ENCODE measurements at regions not wholly inside any gene's neighbourhood (a gene's known extent, or its start where the extent isn't known, plus 50 kb on each side); places are given as distances from the start of the nearest gene placed in this dataset.
"Not testable (repeated sequence)": the region's sequence is repeated elsewhere in the genome, so short reads cannot be mapped to it uniquely, and the experiment has no call there.

DNA sequence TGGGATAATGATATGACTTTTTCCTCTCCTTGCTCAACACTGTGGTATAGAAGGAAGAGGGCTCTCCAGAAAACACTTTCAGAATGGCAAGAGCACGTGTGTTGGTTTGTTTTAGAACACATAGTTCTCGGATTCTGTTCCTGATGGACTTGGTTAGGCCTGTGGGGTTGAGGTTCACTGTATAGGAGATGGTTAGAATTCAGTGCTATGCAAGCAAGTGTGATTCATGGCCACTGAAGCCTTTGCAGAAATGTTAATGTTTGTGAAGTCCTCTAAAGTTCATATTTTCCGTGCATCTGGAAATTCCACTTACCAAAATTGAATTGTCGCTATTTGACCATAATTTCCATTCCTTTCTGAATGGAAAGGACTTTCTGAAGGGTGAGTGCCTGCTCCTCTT lies 233.2 kb upstream of the DDHD1 start:
- DNase-seq = no peak

DNA sequence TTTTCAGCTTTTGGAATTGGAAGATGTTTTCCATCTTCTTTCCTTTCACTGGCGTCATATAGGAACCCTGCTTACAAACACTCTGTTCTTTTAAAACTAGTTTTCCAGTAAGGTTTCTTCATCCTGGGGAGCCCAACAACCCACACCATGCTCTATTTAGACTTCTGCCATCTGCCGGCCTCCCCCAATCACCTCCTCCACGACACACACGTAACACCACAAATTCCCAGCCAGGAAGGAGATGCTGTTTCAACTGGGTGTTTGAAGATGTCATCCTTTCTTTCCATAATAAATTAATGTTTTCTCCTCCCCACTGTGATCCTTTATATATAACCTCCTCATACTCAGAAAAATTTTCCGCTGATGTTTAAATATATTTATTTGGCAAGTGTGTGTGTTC lies 231.4 kb upstream of the DDHD1 start:
- no peak for DNase-seq

DNA sequence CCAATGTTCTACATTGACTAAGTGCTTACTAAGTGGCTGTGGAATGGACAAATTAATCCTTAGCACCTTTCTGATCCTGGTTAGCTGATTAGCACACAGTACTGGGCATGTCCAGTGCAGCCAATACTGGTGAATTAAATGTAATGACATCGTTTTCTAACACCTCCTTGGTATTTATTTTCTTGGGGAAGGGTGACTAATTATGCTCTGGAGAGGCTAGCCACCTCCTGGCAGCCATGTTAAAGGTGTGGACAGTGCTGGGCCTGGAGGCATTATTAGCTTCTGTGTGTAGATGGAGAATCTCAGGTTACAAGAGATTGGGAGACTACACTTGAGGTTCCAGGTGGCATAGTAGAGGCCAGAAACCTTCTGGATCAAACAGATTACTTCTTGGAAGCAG lies 230.9 kb upstream of the DDHD1 start:
- no peak for DNase-seq

DNA sequence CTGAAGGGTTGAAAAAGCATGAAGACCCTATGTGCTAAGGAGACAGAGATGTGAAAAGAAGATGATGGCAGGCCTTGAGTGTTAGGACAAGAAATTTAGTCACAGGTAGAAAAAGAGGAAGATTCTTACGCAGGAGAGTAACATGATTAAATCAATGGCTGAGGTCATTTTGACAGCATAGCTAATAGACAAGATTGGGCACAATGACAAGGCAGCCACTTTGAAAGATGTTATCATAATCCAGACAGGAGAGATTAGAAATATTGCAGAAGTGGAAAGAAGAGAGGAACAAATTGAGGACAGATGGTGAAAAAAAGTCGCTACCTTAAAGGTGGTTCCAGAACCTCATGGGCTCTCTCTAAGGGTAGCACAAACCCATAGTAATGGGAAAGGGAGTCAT lies 228.8 kb upstream of the DDHD1 start:
- no peak for DNase-seq

DNA sequence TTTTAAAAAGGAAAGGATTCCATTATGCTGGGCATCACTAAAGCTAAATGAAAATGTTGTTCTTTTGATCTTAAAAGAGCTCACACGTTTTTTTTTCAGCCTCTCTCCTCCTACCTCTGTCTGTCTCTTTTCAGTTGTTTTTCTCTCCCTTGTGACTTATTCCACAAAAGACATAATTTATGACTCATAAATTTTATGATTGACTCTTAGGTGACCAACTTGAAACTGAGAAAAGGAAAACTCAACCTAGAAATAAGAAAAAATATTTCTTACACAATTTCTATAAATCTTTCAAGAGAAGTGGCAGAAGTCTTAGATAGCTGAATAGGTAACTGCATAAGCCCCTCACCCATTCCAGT lies 227.7 kb upstream of the DDHD1 start:
- DNase-seq = no peak

DNA sequence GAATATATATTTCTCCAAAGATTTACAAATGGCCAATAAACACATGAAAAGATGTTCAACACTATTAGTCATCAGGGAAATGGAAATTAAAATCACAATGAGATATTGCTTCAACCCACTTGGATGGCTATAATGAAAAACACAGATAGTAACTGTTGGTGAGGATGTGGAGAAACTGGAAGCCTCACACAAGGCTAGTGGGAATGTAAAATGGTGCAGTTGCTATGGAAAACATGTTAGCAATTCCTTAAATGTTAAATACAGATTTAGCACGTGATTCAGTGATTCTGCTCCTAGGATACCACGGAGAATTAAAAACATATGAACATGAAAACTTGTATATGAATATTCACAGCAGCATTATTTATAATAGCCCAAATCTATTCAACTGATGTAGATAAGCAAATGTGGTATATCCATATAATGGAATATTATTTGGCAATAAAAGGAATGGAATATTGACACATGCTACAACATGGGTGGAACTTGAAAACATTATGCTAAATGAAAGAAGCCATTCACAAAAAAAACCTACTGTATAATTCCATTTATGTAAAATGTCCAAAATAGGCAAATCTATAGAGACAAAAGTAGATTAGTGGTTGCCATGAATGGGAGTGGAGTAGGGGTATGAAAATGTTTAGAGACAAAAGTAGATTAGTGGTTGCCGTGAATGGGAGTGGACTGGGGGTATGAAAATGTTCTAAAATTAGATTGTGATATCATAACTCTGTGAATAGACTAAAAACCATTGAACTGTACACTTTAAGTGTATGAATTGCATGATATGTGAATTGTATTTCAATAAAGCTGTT lies 227.1 kb upstream of the DDHD1 start:
- DNase-seq = no peak

DNA sequence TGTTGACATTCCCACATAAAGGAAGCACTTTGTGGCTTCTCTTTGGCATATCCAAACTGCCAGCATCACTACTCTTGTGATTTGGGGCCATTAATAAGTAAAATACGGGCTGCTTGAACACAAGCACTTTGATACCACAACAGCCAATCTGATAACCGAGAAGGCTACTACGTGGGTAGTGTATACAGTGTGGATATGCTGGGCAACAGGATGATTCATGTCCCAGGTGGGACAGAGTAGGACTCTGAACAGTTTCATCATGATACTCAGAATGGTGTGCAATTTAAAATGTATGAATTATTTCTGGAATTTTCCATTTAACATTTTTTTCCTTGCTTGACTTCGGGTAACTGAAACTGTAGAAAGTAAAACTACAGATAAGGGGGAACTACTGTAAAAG lies 225.0 kb upstream of the DDHD1 start:
- no peak for DNase-seq

DNA sequence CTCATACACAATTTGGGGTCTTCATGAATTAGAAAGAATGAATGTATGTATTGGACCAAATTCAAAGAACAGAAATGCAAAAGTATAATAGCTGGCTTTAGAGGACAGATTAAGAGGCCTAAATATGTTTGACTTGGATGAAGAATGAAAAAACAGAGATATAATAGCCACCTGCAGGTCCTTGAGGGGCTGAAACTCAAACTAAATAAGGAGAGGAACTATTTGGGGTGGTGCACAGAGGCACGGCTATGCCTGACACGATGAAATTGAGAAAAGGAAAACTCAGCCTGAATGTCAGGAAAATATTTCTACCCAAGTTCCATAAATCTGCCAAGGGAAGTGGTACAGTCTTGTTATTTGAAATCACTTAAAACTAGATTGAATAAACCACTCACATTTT lies 222.9 kb upstream of the DDHD1 start:
- no peak for DNase-seq

DNA sequence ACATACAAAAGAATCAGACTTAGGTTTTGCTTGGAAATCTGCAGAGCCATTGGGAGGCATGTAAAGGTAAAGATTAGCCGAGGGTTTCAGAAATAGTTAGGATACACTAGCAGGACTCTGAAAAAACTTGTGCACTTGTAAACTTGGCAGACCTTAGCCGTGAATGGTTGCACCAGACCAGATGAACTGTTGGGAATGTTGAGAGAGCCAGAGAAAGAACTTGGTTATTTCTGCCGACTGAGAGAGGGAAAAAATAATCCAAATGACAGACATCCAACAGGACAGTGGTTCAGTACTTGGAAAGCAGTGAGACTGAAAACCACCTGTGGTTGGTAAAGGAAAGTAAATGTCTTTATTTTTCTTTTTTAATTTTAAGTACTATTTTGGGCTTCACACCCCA lies 222.5 kb upstream of the DDHD1 start:
- no peak for DNase-seq

DNA sequence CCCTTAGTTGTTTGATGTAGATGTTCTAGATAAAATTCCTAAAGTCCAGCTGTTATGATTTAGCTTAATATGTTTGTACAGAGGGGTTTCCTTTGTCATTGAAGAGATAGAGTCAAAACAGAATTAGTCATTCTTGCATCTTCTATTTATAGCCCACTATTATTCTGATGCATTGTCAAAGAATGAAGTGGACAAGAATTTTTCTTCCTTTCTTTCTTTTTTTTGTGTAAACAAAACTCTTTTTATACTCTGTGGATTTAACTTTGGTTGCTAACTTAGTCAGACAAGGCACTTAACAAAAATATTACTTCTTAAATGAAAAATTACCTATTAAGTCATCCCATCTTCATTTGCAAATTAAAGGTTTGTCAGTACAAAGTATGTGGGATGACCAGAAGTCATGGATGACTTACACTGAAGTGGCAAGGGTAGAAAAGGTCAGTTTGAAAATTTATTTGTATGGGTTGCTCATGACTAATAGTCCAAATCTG lies 215.6 kb upstream of the DDHD1 start:
- no peak for DNase-seq

DNA sequence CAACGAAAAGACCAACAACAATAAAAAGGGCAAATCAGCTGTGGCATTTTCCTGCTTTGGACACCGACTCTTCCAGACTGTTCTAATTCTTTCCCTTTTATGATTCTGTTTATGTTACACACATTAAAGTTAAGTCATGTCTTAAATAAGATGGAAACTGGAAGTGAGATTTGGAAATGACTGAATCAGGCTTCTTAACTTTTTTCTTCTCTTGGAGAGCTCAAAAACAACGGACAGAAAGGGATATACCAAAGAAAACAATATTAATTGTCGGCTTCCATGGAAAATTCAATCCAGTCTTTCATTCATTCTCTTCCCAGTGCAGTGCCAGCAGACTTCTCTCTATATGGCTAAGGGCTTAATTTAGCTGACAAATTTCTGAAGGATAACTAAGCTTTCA lies 214.9 kb upstream of the DDHD1 start:
- DNase-seq = no peak

DNA sequence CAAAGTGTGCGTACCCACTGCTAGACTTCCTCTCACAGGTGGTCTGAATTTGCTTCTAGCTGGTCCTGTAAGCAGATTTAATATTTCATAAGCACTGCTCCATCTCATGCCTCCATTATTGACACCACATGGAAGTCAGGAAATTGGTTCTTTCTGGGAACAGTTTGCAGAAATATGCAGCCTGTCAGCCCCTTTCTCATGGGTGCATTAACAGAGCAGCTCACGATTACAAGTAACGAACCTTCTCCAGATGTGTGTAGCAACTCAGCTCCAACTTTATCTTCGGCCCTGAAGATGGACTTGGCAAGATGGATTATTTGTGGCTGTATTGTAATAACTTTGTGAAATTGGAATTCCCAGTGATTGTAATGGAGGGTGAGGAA lies 214.5 kb upstream of the DDHD1 start:
- DNase-seq = no peak

DNA sequence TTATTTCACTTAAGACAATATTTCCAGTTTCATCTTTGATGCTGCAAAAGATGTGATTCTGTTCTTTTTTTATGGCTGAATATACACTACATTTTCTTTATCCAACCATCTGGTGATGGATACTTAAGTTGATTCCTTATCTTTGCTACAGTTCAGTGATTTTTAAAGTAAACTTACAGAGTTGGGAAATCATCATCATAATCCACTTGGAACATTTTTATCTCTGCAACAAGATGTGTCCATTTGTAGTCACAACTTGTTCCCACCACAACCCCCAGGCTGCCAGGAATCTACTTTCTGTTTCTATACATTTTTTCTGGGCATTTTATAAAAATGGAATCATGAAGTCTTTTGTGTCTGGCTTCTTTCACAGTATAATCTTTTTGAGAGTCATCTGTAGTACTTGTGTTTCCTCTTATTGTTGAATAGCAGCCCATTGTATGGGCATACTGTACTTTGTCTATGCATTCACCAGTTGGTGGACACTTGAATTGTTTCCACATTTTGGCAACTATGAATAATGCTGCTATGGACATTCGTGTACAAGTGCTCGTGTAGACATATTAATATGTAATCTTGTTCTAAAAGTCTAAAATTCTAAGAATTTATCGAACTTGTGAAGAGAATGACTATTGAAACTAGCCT lies 212.5 kb upstream of the DDHD1 start:
- no peak for DNase-seq

DNA sequence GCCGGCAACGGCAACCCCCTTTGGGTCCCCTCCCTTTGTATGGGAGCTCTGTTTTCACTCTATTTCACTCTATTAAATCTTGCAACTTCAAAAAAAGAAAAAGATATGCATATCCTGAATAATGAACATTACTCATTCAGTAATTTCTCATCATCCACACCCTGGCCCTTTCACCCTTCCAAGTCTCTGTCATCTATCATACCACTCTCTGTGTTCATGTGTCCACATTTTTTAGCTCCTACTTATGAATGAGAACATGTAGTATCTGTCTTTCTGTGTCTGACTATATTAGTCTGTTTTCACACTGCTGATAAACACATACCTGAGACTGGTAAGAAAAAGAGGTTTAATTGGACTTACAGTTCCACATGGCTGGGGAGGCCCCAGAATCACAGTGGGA lies 209.8 kb upstream of the DDHD1 start:
- DNase-seq = not testable (repeated sequence)

DNA sequence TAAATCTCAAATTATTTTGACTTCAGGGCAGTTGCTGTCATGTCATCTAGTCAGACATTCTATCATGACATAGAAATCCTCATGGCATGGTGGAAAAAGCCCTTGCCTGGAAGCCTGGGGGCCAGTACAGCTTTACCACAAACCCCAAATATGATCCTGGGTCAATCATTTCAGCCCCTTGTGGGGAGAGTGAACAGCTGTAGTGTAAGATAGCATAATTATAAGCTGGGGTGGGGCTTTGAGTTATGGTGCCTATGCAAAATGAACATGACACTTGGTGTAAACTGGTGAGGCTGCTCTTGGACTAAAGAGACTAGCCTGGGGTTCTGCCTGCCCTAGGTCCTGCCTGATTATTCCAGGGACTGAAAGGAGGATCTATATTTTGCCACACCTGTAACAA lies 207.7 kb upstream of the DDHD1 start:
- no peak for DNase-seq

DNA sequence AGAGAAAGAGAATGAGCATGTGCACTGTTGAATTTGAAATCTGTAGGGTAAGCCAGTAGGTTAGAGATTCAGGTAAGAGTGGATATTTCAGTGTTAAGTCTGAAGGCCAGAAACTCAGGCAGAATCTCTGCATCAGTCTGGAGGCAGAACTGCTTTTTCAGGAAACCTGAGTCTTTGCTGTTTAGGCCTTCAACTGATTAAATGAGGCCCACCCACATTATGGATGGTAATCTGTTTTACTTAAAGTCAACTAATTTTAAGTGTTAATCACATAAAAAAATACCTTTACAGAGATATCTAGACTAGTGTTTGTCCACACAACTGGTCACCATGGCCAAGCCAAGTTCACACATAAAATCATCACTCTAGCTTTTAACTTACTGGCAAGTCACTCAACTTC lies 205.0 kb upstream of the DDHD1 start:
- no peak for DNase-seq

DNA sequence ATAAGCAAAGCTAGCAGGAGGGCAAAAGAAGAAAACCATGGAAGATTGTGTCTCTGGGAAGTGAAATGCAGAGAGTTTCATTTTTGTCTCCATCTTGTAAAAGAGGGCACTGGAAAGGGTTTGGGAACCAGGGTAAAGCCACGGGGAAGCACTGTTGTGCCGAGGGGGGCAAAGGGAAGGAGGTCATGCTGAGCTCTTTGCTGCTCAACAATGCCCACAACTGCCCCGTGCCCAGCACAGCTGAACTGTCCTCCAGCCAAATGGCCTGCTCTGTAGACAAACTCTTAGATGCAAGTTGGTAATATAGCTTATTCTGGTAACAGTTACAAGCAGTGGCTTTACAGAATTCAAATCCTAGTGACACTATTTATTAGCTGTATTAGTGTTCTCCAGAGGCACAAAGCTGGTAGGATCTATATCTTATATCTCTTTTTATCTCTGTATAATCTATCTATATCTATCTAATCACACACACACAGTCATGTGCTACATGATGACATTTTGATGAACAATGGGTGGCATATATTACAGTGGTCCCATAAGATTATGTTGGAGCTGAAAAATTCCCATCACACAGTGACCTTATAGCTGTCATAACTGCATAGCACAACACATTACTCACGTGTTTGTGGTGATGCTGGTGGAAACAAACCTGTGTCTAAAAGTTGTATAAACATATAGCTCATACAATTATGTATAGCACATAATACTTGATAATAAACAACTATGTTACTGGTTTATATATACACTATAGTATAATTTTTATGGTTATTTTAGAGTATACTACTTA lies 203.4 kb upstream of the DDHD1 start:
- DNase-seq = no peak

DNA sequence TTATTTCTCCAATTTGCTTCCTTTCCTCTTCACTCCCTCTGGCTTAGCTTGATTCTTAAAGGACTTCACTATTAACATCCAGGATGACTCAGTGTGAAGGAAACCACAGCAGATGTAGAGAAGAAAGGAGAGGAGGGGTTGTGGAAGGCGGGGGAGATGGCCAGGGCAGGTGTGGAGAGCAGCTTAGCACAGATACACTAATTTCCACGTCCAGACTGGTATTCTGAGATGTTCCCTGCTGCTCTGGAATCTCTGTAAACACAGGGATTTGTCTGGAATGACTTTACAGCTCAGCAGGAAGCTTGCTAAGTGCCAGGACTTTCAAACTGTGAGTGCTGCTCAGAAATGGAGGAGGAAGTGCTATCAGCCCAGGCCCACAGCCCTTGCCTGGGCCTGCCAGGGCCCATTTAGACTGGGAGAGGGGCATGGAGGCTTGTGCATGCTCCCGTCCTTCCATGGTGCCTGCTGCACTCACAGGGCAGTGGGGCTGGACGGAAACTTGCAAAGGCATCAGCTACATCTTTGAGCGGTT lies 202.5 kb upstream of the DDHD1 start:
- DNase-seq = peak; percentile 4 to 36

DNA sequence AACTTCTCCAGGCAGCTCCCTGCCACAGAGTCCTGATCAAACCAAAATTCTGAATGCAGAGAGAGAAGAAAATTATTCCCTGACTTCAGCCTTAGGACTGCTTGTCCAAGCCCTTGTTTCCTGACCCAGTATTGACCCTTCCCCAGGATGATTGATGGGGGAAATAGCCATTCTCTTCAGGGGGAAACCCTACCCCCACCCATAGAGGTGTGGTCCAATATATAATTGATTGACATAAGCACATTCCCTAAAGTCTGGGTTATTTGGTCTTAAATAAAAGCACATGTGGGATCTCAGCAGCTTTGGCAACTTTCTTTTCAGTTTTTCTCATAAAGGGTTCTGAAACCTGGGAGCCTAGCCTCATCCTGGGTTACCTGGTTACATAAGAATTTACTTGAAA lies 201.2 kb upstream of the DDHD1 start:
- no peak for DNase-seq

DNA sequence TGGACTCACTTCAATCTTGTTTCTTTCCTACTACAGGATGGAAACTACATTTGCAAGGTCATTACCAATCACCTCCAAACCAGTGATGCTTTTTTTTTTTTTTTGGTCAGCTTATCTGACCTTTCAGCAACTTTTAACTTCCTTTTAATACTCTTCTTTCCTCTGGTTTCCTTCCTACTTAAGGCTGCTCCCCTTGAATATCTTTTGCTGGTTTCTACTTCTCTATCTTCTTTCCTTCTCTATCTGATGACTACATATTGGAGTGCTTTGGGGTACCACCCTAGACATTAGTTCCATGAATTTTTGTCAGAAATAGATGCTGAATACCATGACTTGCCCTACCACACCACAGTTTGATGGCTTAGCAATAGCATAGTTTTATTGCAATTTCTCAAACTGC lies 197.7 kb upstream of the DDHD1 start:
- DNase-seq = no peak

DNA sequence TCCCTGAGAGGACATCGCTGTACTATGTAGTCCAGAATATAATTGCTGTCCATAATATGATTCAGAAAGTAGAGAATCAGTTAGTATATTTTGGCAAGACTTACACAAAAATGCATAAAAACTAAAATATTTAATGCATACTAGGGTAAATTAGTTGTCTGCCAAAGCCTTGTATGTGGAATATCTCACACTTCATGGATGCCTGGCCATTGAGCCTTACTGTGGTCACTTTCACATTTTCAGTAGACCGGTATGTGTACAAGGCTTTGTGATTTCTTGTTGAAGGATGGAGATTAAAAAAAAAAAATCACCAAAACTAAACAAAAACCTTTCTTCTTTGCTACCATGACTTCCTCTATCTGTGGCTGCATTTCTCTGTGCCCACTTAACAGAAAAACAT lies 197.3 kb upstream of the DDHD1 start:
- no peak for DNase-seq

DNA sequence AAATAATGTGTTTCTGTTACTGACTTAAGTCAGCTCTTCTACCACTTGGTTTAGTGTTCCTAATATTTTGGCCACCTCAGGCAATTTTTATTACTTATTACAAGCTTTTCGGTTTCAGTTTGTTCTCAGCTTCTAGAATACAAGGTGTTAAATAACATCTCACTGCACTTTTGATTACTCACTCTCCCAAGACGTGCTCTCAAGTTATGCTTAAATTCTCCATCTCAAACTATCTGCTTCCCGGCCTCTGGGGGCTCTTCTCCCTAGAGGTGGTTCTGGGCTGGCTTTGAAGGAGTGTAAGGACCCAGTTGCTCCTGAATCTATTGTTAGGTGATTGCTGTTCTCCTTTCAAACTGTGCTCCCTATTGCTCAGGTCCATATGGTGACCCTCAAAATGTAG lies 193.9 kb upstream of the DDHD1 start:
- no peak for DNase-seq

DNA sequence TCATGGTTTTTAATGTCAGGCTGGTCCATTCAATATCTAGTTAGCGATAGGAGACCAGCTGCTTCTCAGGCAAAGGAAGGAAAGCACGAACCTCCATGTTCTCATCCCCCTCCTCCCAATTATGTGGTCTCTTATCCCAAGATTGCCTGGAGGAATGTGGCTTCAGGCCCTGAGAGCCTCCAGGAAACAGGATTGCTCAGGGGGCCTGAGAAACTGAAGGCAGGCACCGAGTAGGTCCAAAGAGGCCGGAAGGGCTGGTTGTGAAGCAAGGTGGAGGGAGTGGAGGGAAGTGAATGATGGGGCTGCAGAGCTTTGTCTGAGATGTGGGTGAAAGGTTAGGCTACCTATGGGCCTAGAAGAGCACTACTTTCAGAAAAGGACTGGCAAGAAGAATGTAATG lies 188.2 kb upstream of the DDHD1 start:
- DNase-seq = no peak

DNA sequence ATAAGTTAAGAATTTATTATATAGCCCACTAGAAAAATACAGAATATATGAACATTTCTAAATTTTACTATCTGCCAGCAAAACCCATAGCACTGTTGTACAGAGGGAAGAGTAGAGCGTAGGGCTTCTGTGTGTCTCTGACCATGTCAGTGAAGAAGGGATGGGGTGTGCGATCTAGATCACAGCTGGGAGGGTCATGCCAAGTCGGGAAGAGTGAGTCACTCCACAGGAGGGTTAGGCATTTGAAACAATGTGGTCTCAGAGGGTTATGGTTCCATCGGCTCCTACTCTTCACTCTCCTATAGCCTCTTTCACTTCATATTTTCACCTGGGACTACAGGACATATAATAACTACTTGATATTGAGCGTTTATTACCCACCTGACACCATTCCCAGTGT lies 185.1 kb upstream of the DDHD1 start:
- DNase-seq = no peak
